ENCODE measurements at regions not wholly inside any gene's neighbourhood (a gene's known extent, or its start where the extent isn't known, plus 50 kb on each side); places are given as distances from the start of the nearest gene placed in this dataset.

DNA sequence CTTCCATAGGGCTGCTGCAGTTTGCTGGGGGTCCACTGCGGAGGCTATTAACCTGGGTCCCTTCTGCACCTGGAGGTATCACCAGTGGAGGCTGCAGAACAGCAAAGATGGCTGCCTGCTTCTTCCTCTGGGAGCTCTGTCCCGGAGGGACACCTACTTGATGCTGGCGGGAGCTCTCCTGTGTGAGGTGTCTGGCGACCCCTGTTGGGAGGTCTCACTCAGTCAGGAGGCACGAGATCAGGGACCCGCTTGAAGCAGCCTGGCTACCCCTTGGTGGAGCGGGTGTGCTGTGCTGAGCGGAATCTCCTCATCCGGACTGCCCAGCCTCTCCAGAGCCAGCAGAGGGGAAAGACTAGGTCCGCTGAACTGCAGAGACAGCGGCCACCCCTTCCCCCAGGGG is 56.0 kb upstream of the CTXND1 start:
- H3K36me3 ChIP-seq (ENCODE audit: insufficient read depth, low read length) = no peaks in the 10 kb centered on the region
- no peaks in the 10 kb centered on the region for H3K4me1 ChIP-seq (ENCODE audit: control insufficient read depth, insufficient read depth, low read length)
- H3K27me3 ChIP-seq (ENCODE audit: control insufficient read depth, insufficient read depth, low read length) = peaks cover 3% of the 10 kb centered on the region
- H3K4me3 ChIP-seq (ENCODE audit: low read length) = no peak overlapping the region
- H3K9ac ChIP-seq (ENCODE audit: low read depth, low read length) = no peak overlapping the region
- no peaks in the 10 kb centered on the region for H3K9me3 ChIP-seq (replicated peaks; ENCODE audit: low read length)
- no peak overlapping the region for H3K4me2 ChIP-seq (ENCODE audit: low read length)

DNA sequence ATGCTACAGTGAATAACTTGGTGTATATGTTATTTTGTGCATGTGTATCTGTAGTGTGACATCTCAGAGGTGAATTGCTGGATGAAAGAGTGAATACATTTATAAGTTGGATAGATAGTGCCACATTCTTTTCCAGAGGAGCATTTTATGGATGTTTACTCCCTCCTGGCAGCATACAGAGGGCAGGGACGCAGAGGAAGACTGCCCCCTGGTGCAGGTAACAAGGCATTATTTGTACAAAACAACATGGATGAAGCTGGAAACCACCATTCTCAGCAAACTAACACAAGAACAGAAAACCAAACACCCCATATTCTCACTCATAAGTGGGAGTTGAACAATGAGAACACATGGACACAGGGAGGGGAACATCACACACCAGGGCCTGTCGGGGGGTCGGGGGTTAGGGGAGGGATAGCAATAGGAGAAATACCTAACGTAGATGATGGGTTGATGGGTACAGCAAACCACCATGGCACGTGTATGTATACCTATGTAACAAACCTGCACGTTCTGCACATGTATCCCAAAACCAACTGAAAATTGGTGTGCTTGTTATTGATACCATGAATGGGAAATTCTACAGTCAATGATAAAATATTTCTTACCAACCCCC is 57.9 kb upstream of the CTXND1 start:
- Histone ChIP-seq H3K4me2 (ENCODE audit: low read length) (no peak overlapping the region), H3K4me3 (ENCODE audit: low read length) (no peak overlapping the region)

DNA sequence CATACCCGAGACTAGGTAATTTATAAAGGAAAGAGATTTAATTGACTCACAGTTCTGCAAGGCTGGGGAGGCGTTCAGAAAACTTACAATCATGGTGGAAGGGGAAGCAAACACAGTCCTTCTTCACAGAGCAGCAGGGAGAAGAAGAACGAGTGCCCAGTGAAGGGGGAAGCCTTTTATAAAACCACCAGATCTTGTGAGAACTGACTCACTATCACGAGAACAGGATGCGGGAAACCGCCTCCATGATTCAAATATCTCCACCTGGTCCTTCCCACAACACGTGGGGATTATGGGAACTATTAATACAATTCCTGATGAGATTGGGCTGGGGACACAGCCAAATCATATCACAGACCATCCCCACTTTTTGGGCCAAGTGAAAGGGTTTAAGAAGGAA is 58.8 kb upstream of the CTXND1 start:
- no peak overlapping the region for H3K4me3 ChIP-seq (ENCODE audit: low read length)
- H3K4me1 ChIP-seq (ENCODE audit: control insufficient read depth, insufficient read depth, low read length) = no peaks in the 10 kb centered on the region
- H3K27me3 ChIP-seq (ENCODE audit: control insufficient read depth, insufficient read depth, low read length) = peaks cover 3% of the 10 kb centered on the region
- no peak overlapping the region for H3K9ac ChIP-seq (ENCODE audit: low read depth, low read length)
- no peaks in the 10 kb centered on the region for H3K36me3 ChIP-seq (ENCODE audit: insufficient read depth, low read length)
- H3K4me2 ChIP-seq (ENCODE audit: low read length) = no peak overlapping the region
- no peaks in the 10 kb centered on the region for H3K9me3 ChIP-seq (replicated peaks; ENCODE audit: low read length)

More for the DNA sequence above, 57.9 kb upstream of the CTXND1 start:
- no peaks in the 10 kb centered on the region for H3K4me1 ChIP-seq (ENCODE audit: control insufficient read depth, insufficient read depth, low read length)
- H3K27me3 ChIP-seq (ENCODE audit: control insufficient read depth, insufficient read depth, low read length) = peaks cover 3% of the 10 kb centered on the region
- H3K9ac ChIP-seq (ENCODE audit: low read depth, low read length) = no peak overlapping the region
- H3K36me3 ChIP-seq (ENCODE audit: insufficient read depth, low read length) = no peaks in the 10 kb centered on the region
- no peaks in the 10 kb centered on the region for H3K9me3 ChIP-seq (replicated peaks; ENCODE audit: low read length)

DNA sequence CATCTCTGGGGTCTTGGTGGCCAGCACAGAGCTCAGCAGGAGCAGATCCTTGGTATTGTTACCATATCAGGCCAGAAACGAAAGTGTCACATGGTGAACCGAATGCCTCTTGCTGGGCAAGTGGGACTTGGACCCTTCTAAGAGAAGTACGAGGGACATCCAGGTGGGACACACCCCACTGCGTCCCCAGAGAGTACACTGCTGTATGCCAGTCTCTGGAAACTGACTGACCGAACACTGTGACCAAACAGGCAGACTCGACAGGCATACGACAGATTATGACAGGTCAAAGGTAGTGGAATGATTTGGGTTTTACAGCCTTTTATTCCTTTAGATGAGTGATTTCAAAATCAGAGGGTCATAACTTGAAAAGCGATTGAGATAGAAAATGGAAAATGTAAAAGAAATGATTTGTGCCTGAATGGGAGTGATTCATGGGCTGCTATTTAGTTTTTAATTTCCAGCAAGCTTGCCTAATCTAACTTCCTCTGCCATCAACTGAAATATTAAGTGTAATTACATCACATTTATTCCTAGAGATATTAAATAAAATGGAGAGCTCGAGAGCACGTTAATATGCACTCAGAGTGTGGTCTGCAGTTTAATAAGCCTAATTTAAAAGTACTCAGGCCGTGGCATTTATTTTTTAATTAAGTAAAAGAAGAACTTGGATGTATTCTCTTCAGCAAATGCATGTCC is 63.4 kb upstream of the CTXND1 start:
- Histone ChIP-seq H3K4me2 (ENCODE audit: low read length) (no peak overlapping the region), H3K9me3 (replicated peaks; ENCODE audit: low read length) (no peaks in the 10 kb centered on the region), H3K4me3 (ENCODE audit: low read length) (no peak overlapping the region), H3K36me3 (ENCODE audit: insufficient read depth, low read length) (no peaks in the 10 kb centered on the region), H3K4me1 (ENCODE audit: control insufficient read depth, insufficient read depth, low read length) (peaks cover 13% of the 10 kb centered on the region), H3K9ac (ENCODE audit: low read depth, low read length) (no peak overlapping the region), H3K27me3 (ENCODE audit: control insufficient read depth, insufficient read depth, low read length) (no peaks in the 10 kb centered on the region)

DNA sequence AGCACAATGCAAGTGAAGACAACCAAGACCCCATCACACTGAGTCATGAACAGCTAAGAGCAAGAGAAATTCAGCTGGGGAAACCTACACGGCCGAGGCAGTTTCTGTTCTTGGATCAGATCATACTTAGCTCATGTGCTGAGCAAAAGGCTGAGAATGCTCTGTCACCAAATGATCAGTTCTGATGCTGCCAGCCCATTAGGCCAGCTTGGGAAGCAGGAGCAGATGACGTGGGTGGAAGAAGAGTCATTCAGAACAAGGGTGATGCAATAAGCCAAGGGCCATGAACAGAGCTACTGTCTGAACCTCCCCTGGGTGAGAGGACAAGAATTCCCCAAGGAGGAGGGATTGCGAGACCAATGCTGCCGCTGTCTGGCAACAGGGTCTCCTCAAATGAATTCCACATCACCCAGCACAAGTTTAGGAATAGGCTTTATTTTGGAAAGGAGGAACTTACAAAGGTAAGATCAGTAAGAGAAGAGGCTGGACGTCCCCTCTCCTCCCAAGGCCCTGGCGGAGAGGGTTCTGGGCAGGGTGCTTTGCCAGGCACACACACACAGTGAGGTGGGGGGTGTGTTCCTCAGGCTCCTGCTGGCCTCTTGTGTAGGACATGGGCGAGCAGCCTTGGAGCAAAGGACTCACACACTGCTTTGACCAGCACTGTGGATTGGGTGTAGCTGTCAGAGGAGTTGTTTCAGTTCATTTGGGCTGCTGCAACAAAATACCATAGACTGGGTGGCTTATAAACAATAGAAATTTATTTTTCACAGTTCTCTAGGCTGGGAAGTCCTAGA is 65.6 kb upstream of the CTXND1 start:
- Histone ChIP-seq H3K9me3 (replicated peaks; ENCODE audit: low read length) (no peaks in the 10 kb centered on the region), H3K4me3 (ENCODE audit: low read length) (peak overlapping the region; percentile 24), H3K36me3 (ENCODE audit: insufficient read depth, low read length) (no peaks in the 10 kb centered on the region), H3K9ac (ENCODE audit: low read depth, low read length) (no peak overlapping the region), H3K4me2 (ENCODE audit: low read length) (peak overlapping the region; percentile 43), H3K4me1 (ENCODE audit: control insufficient read depth, insufficient read depth, low read length) (peaks cover 13% of the 10 kb centered on the region), H3K27me3 (ENCODE audit: control insufficient read depth, insufficient read depth, low read length) (no peaks in the 10 kb centered on the region)

DNA sequence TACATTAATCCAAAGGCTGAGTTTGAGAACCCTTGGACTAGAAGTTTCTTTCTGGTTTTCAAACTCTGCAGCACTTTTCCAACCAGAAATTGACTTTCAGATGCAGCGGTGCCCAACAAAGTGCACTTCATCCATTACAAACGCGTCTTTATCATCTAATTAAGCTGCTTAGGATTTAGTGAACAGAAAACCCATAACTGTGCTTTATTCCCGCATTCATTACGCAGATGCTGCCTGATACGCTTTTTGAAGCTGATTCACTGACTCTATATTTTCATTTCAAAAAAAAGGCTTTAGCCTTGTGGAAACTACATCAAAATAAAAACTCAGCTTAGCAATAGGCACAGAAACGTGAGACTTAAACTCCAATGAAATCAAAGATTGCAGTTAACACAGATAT is 69.8 kb upstream of the CTXND1 start:
- Histone ChIP-seq H3K36me3 (ENCODE audit: insufficient read depth, low read length) (no peaks in the 10 kb centered on the region), H3K9ac (ENCODE audit: low read depth, low read length) (no peak overlapping the region), H3K4me3 (ENCODE audit: low read length) (no peak overlapping the region), H3K27me3 (ENCODE audit: control insufficient read depth, insufficient read depth, low read length) (no peaks in the 10 kb centered on the region), H3K9me3 (replicated peaks; ENCODE audit: low read length) (no peaks in the 10 kb centered on the region), H3K4me1 (ENCODE audit: control insufficient read depth, insufficient read depth, low read length) (peaks cover 8% of the 10 kb centered on the region), H3K4me2 (ENCODE audit: low read length) (no peak overlapping the region)

DNA sequence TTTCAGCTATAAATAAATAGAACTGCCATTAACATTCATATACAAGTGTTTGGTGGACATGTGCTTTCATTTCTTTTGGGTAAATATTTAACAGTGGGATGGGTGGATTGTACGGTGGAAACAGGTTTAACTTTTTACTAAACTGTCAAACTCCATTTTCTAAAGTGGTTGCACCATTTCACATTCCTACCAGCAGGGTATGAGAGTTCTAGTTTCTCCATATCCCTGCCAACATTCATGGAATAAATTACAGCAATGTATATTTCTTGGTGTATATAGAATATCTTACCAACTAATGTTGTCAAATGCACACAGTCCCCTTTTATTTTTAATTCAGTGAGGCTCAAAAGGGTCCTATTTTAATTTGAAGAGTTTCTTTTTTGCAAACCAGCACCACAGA is 71.3 kb upstream of the CTXND1 start:
- Histone ChIP-seq H3K9me3 (replicated peaks; ENCODE audit: low read length) (no peaks in the 10 kb centered on the region), H3K36me3 (ENCODE audit: insufficient read depth, low read length) (no peaks in the 10 kb centered on the region), H3K9ac (ENCODE audit: low read depth, low read length) (no peak overlapping the region), H3K27me3 (ENCODE audit: control insufficient read depth, insufficient read depth, low read length) (no peaks in the 10 kb centered on the region), H3K4me3 (ENCODE audit: low read length) (no peak overlapping the region), H3K4me2 (ENCODE audit: low read length) (no peak overlapping the region), H3K4me1 (ENCODE audit: control insufficient read depth, insufficient read depth, low read length) (no peaks in the 10 kb centered on the region)

DNA sequence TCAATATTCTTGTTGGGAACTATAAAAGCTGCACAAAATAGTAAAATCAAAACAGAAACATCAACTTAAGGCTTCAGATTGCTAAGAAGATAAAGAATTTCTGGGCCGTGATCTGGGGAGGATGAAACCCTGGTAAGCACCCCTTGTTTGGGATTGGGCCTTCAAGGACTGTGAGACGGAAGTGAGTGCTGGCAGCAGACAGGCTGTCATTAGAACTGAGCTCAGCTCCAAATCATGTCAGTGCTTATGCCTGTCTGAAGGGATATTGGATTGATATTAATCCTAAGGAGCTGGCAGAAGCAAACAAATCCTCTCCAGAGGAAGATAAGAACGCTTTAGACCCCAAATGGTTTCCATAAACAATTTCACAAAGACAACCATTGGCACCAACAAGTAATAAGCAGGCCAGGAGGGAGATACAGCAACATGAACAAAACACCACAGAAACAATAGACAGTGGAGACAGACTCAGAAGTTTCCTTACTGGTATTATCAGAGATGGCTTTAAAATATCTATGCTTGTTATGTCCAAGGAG is 72.6 kb upstream of the CTXND1 start:
- H3K27me3 ChIP-seq (ENCODE audit: control insufficient read depth, insufficient read depth, low read length) = no peaks in the 10 kb centered on the region
- no peak overlapping the region for H3K4me3 ChIP-seq (ENCODE audit: low read length)
- no peak overlapping the region for H3K9ac ChIP-seq (ENCODE audit: low read depth, low read length)
- H3K4me2 ChIP-seq (ENCODE audit: low read length) = no peak overlapping the region
- no peaks in the 10 kb centered on the region for H3K9me3 ChIP-seq (replicated peaks; ENCODE audit: low read length)
- H3K4me1 ChIP-seq (ENCODE audit: control insufficient read depth, insufficient read depth, low read length) = no peaks in the 10 kb centered on the region
- no peaks in the 10 kb centered on the region for H3K36me3 ChIP-seq (ENCODE audit: insufficient read depth, low read length)

DNA sequence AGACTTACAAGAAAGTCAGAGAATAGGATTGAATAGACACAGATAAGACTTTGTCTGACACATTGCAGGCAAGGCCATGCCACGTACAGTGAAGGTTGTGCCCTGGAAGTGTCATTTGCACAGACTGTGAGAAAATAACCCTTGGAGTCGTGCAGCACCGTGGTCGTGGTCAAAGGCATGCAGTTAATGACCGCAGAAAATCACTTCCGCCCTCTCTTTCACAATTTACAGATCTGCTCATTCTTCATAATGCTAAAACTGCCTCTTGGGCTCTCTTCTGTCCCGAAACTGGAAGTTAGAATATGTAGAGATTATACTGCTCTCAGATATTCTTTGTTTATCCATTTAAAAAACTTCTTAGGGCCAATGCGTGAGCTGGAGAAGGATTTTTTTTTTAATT is 73.2 kb upstream of the CTXND1 start:
- Histone ChIP-seq H3K36me3 (ENCODE audit: insufficient read depth, low read length) (no peaks in the 10 kb centered on the region), H3K27me3 (ENCODE audit: control insufficient read depth, insufficient read depth, low read length) (no peaks in the 10 kb centered on the region), H3K4me3 (ENCODE audit: low read length) (no peak overlapping the region), H3K4me2 (ENCODE audit: low read length) (no peak overlapping the region), H3K4me1 (ENCODE audit: control insufficient read depth, insufficient read depth, low read length) (no peaks in the 10 kb centered on the region), H3K9ac (ENCODE audit: low read depth, low read length) (no peak overlapping the region), H3K9me3 (replicated peaks; ENCODE audit: low read length) (no peaks in the 10 kb centered on the region)

DNA sequence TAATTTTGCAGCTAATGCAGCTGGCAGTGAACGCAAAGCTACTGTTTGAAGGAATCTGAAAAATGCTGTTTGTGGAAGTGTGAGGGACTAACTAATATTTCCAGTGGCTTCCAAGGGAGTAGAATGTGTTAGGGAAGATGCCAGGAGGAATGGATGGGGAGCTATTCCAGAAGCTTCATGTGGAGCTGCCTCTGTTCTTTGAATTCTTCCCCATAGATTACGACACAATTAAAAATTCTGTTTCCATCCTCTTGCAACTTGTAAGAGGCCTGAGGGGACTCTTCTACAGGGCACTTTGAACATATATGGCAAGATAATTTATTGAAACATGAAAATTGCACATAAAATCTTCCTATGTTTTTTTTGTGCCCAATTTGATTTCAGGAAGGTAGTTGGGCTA is 74.3 kb upstream of the CTXND1 start:
- H3K36me3 ChIP-seq (ENCODE audit: insufficient read depth, low read length) = no peaks in the 10 kb centered on the region
- no peaks in the 10 kb centered on the region for H3K4me1 ChIP-seq (ENCODE audit: control insufficient read depth, insufficient read depth, low read length)
- H3K9ac ChIP-seq (ENCODE audit: low read depth, low read length) = no peak overlapping the region
- H3K4me2 ChIP-seq (ENCODE audit: low read length) = no peak overlapping the region
- H3K4me3 ChIP-seq (ENCODE audit: low read length) = no peak overlapping the region
- no peaks in the 10 kb centered on the region for H3K9me3 ChIP-seq (replicated peaks; ENCODE audit: low read length)
- H3K27me3 ChIP-seq (ENCODE audit: control insufficient read depth, insufficient read depth, low read length) = no peaks in the 10 kb centered on the region

DNA sequence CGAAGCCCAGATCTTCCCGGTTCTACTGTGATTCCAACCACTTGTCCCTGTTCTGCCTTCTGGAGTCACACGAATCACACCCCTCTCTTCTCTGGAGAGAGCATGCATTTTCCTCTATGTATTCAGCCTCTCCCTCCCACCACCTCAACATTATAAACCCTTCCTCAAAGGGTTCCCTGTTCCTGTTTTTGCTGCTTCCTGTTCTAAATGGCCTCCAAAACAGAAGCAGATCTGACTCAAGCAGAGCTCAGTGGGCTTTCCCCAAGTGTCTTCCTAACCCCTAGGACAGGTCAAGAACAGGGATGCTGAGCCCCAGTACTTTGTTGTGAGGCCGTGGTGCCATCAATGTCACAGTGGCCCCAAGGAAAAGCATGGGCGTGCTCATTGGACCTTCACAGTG is 75.7 kb upstream of the ARNT2 start:
- H3K9me3 ChIP-seq (replicated peaks; ENCODE audit: low read length) = no peaks in the 10 kb centered on the region
- no peak overlapping the region for H3K4me2 ChIP-seq (ENCODE audit: low read length)
- H3K9ac ChIP-seq (ENCODE audit: low read depth, low read length) = no peak overlapping the region
- no peaks in the 10 kb centered on the region for H3K27me3 ChIP-seq (ENCODE audit: control insufficient read depth, insufficient read depth, low read length)
- no peak overlapping the region for H3K4me3 ChIP-seq (ENCODE audit: low read length)
- no peaks in the 10 kb centered on the region for H3K36me3 ChIP-seq (ENCODE audit: insufficient read depth, low read length)
- no peaks in the 10 kb centered on the region for H3K4me1 ChIP-seq (ENCODE audit: control insufficient read depth, insufficient read depth, low read length)

Measured in skeletal muscle satellite cell (primary cell).